ENCODE measurements at regions not wholly inside any gene's neighbourhood (a gene's known extent, or its start where the extent isn't known, plus 50 kb on each side); places are given as distances from the start of the nearest gene placed in this dataset.

- DNase-seq (ENCODE audit: low spot score): no peak
- 81% methylated on average over 1 of the region's 1 CpG for WGBS (ENCODE audit: low lambda C conversion rate, missing lambda C conversion rate)
- H3K27ac ChIP-seq: no peak overlapping the region
- H3K9me2 ChIP-seq (replicated peaks; ENCODE audit: insufficient read depth): no peaks in the 10 kb centered on the region
- no peaks in the 10 kb centered on the region for H4K20me1 ChIP-seq (ENCODE audit: insufficient read depth, poor library complexity, severe bottlenecking)
- no peak overlapping the region for H3K4me2 ChIP-seq
- H3K36me3 ChIP-seq (replicated peaks; ENCODE audit: insufficient read depth, low read depth): no peaks in the 10 kb centered on the region
- TF ChIP-seq EZH2 (IDR thresholded peaks at IDR 0.05; ENCODE audit: borderline replicate concordance) (no peak), EZH2phosphoT487 (IDR thresholded peaks at IDR 0.05; ENCODE audit: low read depth, severe bottlenecking, unreplicated experiment) (no peak), CTCF (IDR thresholded peaks at IDR 0.05; ENCODE audit: poor library complexity) (no peak)
- H3K79me2 ChIP-seq: no peaks in the 10 kb centered on the region
- no peaks in the 10 kb centered on the region for H3K4me1 ChIP-seq (ENCODE audit: insufficient read depth)
- H3K9me3 ChIP-seq (ENCODE audit: low read depth): no peaks in the 10 kb centered on the region
- no peak overlapping the region for H2AFZ ChIP-seq
- no peaks in the 10 kb centered on the region for H3K27me3 ChIP-seq
- H3K4me3 ChIP-seq: no peak overlapping the region
These were observed 607.5 kb upstream of the SLC39A10 start for GRCh38 chr2:195049372-195050031.

- Histone ChIP-seq H3K36me3 (replicated peaks; ENCODE audit: insufficient read depth, low read depth) (no peaks in the 10 kb centered on the region), H3K9me2 (replicated peaks; ENCODE audit: insufficient read depth) (no peaks in the 10 kb centered on the region), H3K79me2 (no peaks in the 10 kb centered on the region), H3K4me2 (no peak overlapping the region), H2AFZ (no peak overlapping the region), H3K4me1 (ENCODE audit: insufficient read depth) (no peaks in the 10 kb centered on the region), H3K4me3 (no peak overlapping the region), H4K20me1 (ENCODE audit: insufficient read depth, poor library complexity, severe bottlenecking) (no peaks in the 10 kb centered on the region), H3K27ac (no peak overlapping the region), H3K27me3 (no peaks in the 10 kb centered on the region), H3K9me3 (ENCODE audit: low read depth) (no peaks in the 10 kb centered on the region)
- TF ChIP-seq CTCF (IDR thresholded peaks at IDR 0.05; ENCODE audit: poor library complexity): no peak
- TF ChIP-seq EZH2 (IDR thresholded peaks at IDR 0.05; ENCODE audit: borderline replicate concordance): no peak
- no peak for TF ChIP-seq EZH2phosphoT487 (IDR thresholded peaks at IDR 0.05; ENCODE audit: low read depth, severe bottlenecking, unreplicated experiment)
- DNase-seq (ENCODE audit: low spot score): no peak
- WGBS (ENCODE audit: low lambda C conversion rate, missing lambda C conversion rate): 96% methylated on average over 2 of the region's 2 CpGs
These were observed 609.1 kb upstream of the SLC39A10 start for GRCh38 chr2:195047955-195048354.

GRCh38 chr2:195044801-195045200 lies 612.2 kb upstream of the SLC39A10 start:
- no peaks in the 10 kb centered on the region for H3K9me3 ChIP-seq (ENCODE audit: low read depth)
- no peaks in the 10 kb centered on the region for H3K4me1 ChIP-seq (ENCODE audit: insufficient read depth)
- H3K4me3 ChIP-seq: no peak overlapping the region
- H3K4me2 ChIP-seq: no peak overlapping the region
- H3K27ac ChIP-seq: no peak overlapping the region
- no peaks in the 10 kb centered on the region for H3K27me3 ChIP-seq
- H3K9me2 ChIP-seq (replicated peaks; ENCODE audit: insufficient read depth): no peaks in the 10 kb centered on the region
- no peak for DNase-seq (ENCODE audit: low spot score)
- whole genome bisulfite sequencing (ENCODE audit: low lambda C conversion rate, missing lambda C conversion rate): 96% methylated on average over 1 of the region's 1 CpG
- H3K36me3 ChIP-seq (replicated peaks; ENCODE audit: insufficient read depth, low read depth): no peaks in the 10 kb centered on the region
- H3K79me2 ChIP-seq: no peaks in the 10 kb centered on the region
- no peaks in the 10 kb centered on the region for H4K20me1 ChIP-seq (ENCODE audit: insufficient read depth, poor library complexity, severe bottlenecking)
- no peak overlapping the region for H2AFZ ChIP-seq
- TF ChIP-seq EZH2 (IDR thresholded peaks at IDR 0.05; ENCODE audit: borderline replicate concordance): no peak
- TF ChIP-seq CTCF (IDR thresholded peaks at IDR 0.05; ENCODE audit: poor library complexity): no peak
- TF ChIP-seq EZH2phosphoT487 (IDR thresholded peaks at IDR 0.05; ENCODE audit: low read depth, severe bottlenecking, unreplicated experiment): no peak

Data from hepatocyte (in vitro differentiated cells).